GM21825 (cell line): ENCODE measurements at regions not wholly inside any gene's neighbourhood (a gene's known extent, or its start where the extent isn't known, plus 50 kb on each side); places are given as distances from the start of the nearest gene placed in this dataset.
"Not testable (repeated sequence)": the region's sequence is repeated elsewhere in the genome, so short reads cannot be mapped to it uniquely, and the experiment has no call there.

Experiments
- ATAC-seq: cut with Tn5 transposase; IDR thresholded peaks from one replicate; pipeline ENCODE4 v1.9.1; 2021; ENCODE audit warnings: mild to moderate bottlenecking, moderate library complexity; ENCODE audit not compliant: unreplicated experiment

DNA sequence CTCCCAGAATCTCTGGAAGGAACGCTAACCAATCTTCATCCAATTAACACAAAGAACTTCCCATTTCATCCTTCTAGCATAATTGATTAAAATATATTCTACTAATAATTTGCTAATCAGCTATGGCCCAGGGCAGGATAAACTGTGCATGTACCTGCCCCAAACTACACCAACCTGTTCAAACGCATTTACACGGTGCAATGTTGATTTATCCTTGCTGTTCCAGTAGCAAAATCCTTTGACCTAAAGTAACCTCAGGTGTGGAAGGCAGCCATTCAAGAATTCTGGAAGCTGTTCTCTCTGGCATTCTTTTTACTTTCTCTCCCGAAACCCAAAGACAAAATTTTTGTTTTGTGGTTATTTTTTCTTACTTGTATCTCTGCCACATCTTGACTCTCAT is 309.4 kb downstream of the ZNF674 start:
- ATAC-seq: no peak

- ATAC-seq: no peak
These were observed 310.4 kb downstream of the ZNF674 start for GRCh38 chrX:46234775-46235174.

DNA sequence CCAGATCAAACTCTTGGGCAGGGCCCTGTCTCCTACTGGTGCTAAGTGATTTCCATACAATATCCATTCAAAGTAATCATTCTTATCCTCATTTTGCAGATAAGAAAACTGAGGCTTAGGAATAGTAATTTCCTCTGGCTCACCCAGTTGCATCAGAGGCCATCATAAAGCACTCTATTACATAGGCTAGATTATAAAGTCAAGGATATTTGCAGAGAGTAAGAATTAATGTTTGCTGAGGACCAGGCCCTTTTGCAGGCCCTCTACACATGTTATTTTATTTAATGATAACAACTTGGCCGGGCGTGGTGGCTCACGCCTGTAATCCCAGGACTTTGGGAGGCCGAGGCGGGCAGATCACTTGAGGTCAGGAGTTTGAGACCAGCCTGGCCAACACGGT is 316.8 kb downstream of the ZNF674 start:
- no peak for ATAC-seq

GRCh38 chrX:46226422-46226821 is 318.8 kb downstream of the ZNF674 start:
- ATAC-seq: no peak

- not testable (repeated sequence) for ATAC-seq
These were observed 321.7 kb downstream of the ZNF674 start for GRCh38 chrX:46223499-46223898.

GRCh38 chrX:46220822-46221221 is 324.4 kb downstream of the ZNF674 start:
- ATAC-seq: no peak

DNA sequence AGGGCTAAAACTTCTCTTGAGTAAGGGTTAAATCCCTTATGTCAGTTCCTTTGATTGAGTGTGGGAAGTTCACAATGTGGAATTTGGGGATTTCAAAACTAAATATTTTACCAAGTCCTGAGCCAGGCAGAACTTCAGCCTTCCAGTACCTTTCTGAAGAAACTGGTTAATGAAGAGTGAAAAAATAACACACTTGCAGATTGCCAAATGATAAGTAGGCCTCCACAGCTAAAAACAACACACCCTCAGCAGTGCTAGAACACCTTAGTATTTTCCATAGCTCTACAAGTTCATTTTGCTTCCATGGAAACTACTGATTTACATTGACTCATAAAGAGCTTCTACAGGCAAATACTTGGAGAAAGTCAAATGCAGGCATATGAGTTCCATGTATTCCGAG is 326.8 kb downstream of the ZNF674 start:
- ATAC-seq: no peak

- no peak for ATAC-seq
These were observed 328.8 kb downstream of the ZNF674 start for GRCh38 chrX:46216406-46216805.

DNA sequence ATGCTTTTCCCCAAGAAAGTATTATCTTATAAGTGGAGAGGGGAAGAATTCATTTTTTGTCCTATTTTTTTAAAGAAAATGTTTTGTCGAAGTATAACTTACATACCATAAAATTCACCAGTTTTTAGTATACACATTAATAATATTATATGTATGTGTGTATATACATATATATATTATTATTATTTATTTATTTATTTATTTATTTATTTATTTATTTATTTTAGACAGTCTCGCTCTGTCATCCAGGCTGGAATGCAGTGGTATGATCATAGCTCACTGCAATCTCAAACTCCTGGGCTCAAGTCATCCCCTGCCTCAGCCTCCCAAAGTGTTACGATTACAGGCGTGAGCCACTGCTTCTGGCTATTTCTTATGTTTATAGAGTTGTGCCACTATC is 334.1 kb downstream of the ZNF674 start:
- ATAC-seq: no peak

DNA sequence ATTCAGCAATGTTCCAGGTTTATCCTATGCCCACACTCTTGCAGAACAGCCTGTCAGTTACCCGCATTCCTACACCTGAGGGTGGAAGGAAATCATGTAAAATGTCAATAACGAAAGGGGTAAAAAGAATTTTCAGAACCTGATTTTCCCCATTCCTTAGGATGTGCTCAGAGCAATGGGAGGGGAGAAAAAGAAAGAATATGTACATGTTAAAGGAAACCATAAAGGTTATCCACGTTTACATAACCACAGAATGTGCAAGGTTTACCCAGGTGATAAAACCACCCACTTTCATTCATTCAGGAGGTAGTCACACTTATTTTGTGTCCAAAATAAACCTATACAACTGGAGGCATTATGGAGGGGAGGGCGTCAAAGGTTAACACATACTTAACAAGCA is 335.5 kb downstream of the ZNF674 start:
- no peak for ATAC-seq

- no peak for ATAC-seq
These were observed 336.2 kb downstream of the ZNF674 start for GRCh38 chrX:46209037-46209436.

DNA sequence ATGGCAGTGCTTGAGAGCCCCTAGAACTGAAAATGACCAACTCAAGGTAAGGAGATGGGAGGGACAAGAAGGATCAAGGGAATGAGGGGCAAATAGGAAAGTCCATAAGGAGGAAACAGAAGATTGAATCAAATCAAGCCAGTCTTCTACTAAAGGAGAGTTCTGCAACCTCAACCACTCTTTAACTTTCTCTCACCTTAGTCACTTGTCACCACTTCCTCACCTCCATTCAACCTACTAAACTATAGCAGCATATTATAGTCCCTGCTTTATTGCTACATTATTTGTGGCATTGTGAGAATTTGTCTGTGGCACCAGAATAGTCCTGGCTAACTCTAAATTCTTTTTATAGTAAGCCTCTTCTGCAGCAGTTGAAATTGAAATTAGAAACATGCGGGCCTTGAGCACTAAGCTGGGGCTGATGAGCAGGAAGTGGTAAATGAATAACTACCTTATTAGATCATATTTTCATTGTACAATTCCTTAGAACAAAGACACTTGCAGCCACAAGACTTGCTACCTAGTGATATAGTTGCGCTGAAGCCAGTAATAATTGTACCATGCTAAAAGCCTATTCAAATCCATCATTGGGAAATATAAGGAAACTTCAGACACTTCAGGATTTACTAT is 336.9 kb downstream of the ZNF674 start:
- ATAC-seq: peak; percentile 63

DNA sequence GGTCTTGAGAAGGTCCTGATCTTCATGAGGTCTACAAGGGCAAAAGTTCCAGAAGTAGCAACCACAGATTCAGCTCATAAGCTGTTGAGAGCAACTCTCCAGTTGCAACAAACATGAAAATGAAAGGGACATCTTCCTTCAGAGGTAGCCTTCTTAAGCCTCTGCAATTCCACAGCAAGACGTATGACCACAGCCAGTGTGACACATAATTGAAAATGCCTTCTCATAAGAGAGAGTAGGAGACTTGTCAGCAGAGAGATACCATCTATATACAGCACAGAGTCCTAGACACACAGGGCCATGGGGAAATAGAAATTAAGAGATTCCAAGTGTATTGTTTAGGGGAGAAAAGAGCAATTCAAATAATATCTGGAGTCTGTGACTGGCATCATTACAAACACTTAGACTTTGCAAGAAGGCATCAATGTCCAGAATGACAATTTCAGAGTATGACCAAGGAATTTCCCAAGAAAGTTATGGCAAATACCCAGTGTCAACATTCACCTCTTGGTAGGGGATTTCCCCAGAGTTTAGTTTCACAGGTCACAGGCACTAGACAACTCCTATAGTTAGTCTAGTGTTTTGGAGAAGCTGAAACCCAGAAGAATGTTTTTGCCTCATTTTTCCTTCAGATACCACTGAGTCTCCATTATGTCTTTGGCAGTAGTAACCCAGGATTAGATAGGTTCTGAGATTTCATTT is 340.3 kb downstream of the ZNF674 start:
- ATAC-seq: no peak

- ATAC-seq: no peak
These were observed 342.3 kb downstream of the ZNF674 start for GRCh38 chrX:46202733-46203514.

GRCh38 chrX:46200413-46200812 is 344.8 kb downstream of the ZNF674 start:
- no peak for ATAC-seq

DNA sequence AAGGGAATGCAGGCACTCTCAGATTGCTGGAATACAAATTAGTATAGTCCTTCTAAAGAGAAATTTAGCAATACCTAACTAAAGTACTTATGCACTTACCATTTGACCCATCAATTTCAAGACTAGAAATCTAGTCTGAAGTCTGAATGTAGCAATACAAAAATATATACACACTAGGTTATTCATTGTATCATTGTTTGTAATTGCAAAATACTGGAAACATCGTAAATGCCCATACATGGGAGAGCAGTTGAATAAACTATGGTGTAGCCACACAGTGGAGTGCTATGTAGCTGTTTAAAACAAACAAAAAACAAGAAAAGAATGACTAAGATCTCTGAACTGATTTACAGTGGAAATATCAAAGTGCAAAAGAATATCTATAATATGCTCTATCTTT is 346.4 kb downstream of the ZNF674 start:
- no peak for ATAC-seq

DNA sequence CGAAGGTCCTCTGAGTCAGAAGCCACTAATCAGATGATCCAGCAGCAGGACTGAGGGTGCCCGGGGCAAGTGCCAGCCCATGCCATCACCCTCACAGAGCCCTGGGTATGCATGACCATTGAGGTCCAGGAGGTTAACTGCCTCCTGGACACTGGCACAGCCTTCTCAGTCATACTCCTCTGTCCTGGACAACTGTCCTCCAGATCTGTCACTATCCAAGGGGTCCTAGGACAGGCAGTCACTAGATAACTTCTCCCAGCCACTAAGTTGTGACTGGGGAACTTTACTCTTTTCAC is 358.5 kb downstream of the ZNF674 start:
- not testable (repeated sequence) for ATAC-seq

DNA sequence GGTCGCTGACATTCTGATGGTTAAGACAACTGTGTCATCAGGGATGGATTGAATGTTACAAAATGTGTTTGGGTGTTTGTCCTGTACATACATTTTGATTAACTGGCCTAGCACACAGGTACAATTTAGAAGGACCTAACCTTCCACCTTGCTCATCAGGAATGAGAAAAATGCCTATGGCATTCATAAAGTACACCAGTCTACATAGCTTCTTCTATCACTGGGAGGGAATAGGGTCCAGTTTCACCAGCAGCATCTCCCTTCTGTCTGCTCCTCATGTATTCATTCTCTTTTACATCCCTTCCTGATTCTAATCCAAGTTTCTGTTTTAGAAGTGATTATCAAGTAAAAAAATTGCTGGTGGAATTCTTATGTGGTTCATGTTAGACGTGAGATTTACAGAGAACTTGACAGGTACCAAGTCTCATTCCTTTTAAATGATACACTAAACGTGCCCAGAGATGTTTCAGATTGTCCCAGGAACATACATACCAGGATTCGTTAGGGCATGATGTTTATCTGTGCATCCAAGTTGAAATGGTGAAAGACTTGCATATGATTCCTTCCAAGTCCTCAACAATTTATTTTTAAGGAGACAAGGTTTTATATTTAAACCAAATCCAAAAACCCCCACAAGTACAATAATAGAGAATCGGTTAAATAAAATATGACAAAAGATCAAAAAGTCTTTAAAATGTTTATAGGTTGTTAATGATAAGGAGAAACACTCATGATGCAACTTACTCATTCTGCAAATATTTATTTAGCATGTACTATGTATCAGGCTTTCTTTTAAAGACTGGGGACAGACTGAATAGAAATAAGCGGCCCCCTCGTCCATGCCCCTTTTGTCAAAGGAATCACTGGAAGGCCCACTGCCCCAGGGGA is 359.1 kb downstream of the ZNF674 start:
- no peak for ATAC-seq

- ATAC-seq: no peak
These were observed 360.5 kb downstream of the ZNF674 start for GRCh38 chrX:46184749-46185148.

DNA sequence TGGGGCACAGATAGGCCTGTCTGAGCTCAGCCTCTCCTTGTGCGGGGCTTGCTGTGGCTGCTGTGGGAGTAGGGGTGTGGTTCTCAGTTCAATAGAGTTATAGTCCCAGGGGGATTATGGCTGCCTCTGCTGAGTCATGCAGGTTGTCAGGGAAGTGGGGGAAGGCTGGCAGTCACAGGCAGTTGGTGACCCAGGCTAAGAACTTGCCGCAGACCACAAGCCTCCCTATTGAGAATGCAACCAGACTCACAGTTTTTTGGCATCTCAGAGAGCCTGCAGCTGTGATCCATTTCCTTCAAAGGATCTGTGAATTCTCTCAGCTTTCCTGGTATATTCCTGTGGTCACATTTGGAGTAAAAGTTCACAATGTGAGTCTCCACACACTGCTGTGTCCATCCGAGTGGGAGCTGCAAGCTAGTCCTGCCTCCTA is 364.9 kb downstream of the ZNF674 start:
- ATAC-seq: peak; percentile 87

DNA sequence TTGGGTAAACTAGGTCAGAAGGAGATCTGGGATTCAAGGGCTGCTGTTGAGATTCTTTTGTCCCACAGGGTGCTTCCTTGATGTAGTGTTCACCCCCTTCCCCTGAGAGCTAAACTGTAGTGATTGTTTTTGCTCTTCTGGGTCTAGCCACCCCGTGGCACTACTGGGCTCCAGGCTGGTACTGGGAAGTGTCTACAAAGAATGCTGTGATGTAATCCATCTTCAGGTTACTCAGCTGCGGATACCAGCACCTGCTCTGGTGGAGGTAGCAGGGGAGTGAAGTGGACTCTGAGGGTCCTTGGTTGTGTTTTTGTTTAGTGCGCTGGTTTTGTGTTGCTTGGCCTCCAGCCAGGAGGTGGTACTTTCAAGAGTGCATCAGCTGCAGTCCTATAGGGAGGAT is 365.5 kb downstream of the ZNF674 start:
- ATAC-seq: peak; percentile 6
